TTC549 (cell line): ENCODE measurements at regions not wholly inside any gene's neighbourhood (a gene's known extent, or its start where the extent isn't known, plus 50 kb on each side); places are given as distances from the start of the nearest gene placed in this dataset.
"Not testable (repeated sequence)": the region's sequence is repeated elsewhere in the genome, so short reads cannot be mapped to it uniquely, and the experiment has no call there.

Experiments used
- FAIRE-seq: peaks from 2 replicates; lab custom pipeline; 2012; peaks lifted over from hg19 to GRCh38; lab: Jason Lieb, UNC

DNA sequence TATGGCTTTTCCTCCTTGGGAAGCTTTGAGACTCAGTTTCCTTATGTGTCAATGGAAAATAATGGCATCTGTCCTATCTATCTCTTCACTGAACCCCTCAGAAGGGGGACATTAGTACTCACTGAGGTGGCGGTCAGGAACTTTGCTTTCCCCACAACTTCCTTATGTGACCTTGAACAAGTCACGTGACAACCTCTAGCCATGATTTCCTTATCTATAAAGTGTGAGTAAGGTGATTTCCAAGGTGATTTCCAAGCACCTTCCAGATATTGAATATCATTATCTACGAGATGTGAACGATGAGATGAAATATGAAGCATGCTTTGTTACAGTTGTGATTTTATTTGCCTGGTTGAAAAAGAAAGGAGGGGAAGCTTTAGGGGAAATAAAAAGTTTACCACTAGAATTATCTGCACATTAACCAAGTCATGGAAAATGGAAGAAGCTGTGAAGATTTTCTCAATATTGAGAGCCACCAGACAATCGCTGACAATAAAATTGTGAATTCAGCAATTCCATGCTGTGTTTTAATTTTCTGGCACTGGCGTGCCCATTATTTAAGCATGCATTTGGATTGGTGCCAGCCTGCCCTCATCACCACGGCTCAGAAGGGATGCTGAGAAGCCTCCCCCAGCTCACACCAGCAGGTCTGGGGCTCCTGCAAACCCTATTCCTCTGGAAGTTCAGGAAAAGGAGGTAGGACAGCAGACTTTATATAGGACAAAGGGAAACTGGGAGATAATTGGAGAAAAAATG, 255.3 kb downstream of the CD83 start:
- FAIRE-seq = no peak

DNA sequence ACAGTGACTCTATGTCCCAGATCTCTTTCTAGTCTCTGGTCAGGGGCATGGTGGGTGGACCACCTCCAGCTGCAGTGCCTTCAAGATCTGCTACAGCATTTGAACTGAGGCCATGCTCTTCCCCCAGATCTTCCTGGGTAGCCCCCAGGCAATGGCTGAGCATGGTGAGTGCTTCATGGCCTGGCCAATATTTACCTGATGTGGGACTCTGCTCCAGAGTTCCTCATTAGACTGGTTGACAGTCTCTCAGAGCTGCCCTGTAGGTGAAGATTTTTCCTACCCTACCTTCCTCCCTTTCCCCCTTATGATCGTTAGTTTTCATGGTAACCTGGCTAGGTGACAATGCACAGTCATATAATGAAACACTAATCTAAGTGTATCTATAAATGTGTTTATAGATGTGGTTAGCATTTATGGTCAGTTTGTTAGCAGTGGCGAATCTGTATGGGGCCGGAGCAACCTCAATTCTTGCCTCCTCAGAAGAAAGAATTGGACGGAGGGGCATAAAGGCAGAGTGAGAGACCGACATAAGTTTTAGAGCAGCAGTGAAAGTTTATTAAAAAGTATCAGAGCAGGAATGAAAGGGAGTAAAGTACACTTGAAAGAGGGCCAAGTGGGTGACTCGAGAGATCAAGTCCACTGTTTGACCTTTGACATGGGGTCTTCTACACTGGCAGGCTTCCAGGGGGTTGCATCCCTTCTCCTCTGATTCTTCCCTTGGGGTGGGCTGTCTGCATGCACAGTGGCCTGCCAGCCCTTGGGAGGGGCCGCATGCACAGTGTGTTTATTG, 256.3 kb downstream of the CD83 start:
- no peak for FAIRE-seq

DNA sequence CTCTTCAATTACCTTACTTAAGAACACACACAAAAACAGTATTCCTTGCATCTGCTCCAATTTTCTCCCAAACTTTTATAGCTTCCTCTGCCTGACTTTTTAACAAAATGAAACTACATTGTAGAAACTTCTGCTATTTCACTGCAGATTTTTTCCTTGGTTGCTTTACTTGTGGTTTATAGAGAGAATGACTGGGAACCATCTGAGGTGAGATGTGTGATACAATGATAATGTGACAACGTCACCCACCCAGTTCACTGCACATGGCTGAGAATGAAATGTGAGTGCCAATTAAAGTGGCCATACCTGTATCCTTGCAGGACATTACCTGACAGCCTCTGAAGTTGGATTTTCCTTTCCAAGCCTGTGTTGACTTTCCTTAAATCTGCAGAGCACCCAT, 258.4 kb downstream of the CD83 start:
- no peak for FAIRE-seq

DNA sequence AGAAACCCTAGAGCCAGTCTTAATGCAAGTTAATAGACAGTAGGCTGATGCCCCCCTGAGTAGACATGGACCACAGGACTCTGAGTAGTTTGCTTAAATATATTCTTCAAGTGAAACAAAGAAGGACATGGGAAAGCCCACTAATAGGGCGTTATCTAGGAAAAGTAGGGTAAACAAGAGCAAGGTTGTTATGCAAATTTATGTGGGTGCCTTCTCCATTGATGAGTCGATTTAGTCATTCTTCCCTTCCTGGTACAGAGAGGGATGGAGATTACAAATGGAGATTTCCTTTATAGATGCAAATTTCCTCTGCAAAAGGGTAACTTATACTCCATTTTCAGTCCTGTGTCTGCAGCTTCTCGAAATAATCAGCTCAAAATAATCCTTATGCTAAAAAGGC, 262.0 kb downstream of the CD83 start:
- FAIRE-seq = no peak

DNA sequence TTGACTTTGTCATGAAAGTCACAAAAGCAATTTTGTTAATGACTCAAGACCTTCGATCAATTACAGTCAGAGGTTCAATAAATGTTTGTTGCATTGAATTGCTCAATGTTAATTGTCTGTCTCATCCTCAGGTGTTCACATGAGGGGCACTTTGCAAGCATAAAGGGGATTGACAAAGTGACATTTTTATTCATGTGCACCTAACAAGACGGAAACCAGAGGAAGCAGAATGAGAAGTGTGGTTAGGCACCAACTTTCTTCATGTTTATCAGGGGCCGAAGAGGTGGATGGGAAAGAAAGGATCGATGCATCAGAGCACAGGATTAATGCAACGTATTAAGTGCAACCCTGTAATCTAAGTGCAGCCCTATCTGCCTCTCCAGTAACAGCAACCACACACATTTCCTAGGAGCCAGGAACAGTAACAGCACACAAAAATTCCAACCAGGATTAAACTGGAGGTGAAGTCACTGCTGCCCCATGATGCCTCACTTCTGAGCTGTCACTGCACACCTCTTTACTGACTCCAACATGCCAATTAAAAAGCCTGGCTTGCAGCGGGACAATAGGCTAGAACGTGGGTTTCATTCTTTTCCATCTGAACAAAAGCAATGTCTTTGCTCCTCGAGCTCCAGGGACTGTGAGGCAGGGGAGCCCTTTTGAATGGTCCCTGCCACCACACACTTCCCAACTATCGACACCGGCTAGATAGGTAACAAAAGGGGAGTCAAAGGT, 262.7 kb downstream of the CD83 start:
- FAIRE-seq = no peak

DNA sequence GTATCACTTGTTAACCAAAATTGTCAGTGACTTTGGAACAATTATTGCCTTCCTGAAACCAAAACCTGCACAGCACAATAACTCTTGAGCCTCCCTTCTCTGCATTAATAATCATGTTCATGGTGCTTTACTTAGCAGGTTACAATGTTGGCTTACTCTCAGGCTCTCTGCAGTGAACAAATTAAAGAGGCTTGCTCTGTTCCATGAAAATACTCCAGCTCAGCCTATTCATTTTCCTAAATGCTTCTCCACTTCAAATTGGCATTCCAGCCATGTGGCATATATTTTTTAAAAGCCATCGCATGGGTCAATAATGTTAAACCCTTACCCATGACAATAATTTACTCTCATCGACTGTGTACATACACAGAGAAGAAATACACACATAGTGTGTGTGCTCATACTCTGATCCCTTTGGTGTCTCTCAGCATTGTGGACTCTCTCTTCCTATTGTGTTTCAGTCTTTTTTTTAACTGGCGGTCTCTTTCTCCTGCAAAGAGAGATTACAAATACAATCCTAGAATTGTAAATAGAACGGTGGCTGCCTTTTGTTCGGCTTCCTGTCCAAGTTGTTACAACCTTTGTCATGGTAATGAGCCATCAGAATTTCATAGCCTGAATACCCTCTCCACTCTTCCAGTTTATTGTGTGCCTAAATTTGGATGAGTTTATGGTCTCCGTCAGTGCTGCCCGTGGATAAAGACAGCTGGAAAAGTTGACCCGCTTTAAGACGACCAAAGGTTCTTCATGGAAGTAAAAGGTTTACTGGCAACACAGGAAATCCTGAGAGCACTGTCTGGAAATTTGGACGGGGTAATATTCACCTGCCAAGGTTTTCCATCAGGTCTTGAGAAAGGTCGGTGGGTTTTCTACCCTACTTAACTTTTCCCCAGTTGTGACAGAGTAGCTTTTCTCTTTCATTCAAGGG, 263.6 kb downstream of the CD83 start:
- FAIRE-seq = no peak

DNA sequence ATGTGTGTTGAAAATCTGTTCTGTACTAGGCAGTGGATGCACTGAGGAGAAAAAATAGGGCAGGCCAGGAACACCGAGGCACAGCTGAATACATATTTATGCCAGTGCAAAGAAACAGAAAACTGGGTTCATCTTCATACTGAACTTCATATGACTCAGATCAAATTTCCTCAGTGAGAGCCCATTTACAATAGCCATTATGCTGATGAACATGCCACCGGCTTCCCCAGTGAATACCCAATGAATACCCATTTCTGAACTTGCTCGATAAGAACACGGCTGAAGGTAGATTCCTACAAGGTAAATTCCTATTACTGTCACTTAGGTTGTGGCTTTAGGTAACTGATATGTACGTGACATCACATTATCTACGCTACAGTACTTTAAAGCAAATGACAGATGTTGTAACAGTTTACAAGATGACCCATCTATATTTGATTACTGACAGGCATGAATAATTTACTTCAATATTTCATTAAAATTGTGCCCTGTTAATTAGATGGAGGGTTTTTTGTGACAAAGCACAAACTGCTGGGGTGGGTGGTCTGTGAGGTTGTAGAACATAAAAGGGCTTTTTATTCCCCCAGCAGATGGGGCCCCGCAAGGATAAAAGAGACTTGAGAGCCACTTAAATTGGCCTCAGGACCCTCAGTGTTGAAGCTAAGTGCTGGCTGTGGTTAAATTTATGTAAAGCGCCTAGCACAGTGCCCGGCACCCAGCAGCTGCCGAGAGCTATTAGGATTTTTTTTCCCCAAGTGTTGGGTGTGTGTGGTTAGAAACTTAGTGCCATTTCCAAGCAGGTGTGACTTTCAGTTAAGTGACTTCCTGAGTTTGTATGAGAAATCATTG, 264.5 kb downstream of the CD83 start:
- FAIRE-seq = no peak

DNA sequence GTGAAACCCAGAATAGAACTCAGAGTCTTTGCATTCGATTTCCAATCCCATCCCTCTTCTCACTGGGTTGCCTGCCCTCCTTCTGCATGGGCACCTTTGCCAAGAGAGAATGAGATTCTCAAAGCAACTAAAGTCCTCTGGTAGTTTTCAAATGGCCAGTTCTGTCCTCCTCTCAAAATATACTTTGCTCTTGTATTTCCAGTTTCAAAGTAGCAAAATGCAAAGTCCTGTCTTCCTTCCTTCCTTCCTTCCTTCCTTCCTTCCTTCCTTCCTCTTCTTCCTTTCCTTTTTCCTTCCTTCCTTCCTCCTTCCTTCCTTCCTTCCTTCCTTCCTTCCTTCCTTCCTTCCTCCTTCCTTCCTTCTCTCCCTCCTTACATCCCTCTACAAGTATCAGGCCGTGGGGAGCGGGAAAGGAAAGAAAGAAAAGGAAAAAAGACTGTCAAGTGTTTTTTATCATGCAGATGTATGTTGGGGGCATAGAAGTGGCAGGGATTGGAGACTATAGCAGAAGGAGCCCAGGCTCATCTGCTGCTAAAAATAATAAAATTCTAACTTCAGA, 265.2 kb downstream of the CD83 start:
- no peak for FAIRE-seq

DNA sequence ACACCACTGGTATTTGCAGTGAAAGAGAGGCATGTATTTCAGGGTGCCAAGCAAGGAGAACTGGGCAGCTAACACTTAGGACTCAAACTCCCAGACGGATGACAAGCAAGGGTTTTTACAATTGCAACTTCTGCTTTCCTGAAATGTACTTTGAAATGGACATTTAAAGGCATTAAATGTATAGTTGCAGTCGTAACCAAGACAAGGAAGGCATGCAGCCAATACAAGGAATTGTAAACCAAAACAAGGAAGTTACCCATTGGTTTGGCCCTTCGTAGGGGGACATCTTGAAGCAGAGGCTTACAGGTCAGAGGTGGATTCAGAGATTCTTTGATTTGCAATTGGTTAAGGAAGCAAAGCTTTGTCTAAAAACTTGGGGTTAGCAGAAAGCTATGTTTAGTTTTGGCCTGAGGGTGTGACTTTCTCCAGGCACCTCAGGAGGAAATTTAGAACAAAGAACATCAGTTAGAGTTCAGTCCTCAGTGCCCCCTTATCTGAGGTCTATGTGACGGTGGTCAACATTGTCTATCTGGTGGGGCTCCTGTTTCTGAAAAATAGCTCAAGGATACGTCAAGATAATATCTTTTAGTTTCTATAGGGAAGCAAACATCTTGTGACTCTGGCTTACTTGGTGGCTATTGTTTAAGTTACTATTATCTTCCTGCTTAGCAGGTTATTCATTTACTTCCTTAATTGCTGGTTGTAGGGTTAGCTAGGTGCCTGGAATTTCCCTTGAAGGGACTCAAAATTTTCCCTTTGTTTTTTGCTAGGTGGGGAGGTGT, 266.0 kb downstream of the CD83 start:
- no peak for FAIRE-seq

DNA sequence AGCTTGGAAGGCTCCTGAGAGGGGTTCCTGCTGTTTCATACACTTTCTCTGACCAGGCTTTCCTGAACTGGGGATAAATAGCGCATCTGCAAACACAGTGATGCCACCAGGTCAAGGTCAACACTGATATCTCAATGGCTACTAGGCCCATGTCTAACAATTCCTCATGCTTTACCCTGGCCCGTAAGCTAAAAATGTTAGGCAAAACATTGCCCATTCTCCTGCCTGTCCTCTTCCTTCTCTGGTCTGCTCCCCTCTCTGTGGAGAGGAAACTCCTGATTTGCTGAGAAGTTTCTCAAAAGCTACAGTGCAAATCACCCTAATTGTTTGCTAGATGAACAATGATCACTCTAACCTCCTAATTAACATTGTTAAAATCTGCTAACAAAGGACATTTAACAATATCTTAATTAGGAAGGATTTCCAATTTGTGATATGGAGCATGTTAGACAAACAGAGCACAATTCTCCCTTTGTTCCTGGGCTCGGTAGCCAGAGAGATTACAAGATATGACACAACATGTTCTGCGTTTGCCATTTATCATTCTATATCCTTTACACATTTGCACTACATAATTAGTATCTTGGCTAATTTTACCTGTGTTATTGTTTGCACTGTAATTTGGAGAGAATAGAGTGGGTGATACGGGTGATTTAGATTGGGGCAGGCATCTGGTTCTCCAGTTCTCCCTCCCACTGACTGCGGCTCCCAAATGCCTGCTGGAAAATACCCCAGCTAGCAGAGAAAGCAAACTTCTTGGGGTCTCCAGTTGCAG, 266.8 kb downstream of the CD83 start:
- FAIRE-seq = no peak

DNA sequence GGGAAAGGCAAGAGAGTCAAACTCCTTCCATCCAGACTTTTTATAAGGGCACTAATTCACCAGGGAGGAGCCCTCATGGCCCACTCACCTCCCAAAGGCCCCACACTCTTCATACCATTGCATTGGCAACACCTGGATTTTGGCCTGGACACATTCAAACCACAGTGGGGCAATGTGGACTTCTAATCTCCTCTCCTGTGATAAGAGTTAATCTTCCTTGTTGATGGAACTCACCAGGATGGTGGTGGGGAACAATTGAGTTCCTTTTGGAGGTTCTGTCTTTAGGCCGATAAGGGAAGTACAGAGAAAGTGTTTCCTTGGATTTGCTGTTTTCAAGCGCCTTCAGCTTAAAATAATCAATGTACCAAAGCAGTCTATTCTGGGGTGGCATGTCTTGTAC, 268.7 kb downstream of the CD83 start:
- FAIRE-seq = no peak

DNA sequence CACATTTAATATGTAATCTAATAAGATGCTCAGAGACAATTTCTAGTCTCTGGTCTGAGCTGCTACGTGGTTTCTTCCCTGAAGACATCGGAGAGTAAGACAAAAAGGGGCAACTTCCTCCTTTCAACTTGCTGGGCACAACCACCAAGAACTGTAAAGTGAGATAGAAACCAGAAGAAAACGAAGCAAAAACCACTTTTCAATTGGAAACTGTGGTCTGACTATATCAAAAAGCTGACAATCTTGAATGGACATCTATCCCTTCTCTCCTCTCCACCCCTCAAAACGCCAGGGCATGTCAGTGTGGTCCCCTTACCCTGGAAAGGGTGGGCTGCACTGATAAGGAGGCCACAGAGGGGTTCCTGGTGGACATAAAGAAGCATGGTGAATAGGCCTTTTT, 269.1 kb downstream of the CD83 start:
- FAIRE-seq = no peak

DNA sequence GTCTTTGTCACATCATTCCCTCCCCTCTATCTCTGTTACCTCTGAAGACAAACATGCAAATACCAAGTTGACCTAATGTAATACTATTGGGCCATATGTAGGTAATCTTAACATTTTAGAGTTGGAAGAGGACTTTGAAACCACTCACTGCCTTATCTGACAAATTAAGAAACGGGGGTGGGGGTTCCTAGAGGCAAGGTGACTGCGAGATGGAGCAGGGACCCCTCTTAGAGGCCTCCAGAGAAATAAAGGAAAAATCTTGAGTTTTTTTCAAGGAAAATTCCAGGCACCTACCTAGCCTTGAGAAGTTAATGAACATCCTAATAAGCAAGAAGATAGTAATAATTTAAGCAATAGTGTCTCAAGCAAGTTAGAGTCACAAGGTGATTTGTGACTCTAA, 270.8 kb downstream of the CD83 start:
- FAIRE-seq = no peak

DNA sequence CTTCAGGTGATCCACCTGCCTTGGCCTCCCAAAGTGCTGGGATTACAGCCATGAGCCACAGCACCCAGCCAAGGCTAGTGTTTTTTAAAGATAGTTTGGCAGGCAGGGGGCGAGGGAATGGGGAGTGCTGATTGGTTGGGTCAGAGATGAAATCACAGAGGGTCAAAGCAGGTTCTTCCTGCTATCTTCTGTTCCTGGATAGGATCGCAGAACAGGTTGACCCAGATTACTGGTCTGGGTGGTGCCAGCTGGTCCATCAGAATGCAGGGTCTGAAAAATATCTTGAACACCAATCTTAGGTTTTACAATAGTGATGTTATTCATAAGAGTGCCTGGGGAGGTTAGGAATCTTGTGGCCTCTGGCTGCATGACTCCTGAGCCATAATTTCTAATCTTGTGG, 272.2 kb downstream of the CD83 start:
- not testable (repeated sequence) for FAIRE-seq

DNA sequence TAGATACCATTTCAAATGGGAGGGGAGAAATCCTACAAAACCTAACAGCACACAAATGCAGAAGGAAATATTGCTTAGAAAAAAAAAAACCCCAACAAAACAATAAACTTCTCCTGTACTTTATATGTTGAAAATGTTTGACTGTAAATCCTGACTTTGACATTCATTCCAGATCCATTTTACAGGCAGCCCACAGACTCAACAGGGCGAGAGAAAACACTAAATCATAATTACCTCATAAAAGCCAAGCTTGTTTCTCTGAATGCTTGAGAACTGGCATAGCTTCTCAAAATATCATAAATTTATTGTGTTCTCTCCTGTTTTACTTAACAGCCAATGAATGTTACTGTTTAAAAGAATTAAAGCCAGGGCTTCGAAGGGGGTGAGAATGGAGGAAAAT, 273.2 kb downstream of the CD83 start:
- no peak for FAIRE-seq

DNA sequence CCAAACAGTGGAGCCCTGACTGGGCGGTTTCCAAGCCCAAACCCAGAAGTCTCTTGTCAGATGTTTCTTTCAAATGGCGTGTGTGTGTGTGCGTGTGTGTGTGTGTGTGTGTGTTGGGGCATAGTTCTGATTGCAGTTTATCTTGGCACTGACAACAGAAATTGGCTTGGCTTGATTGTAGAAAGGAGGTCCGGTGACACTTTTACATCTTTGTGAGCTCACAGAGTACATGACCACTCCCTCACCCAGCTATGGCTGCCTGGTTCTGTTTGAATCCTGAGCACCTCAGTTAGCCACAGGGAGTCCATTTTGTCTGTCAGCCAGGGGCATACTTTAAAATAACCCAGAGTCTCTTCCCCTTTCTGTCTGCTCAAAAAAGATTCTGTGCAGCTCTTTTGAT, 276.3 kb downstream of the CD83 start:
- no peak for FAIRE-seq

DNA sequence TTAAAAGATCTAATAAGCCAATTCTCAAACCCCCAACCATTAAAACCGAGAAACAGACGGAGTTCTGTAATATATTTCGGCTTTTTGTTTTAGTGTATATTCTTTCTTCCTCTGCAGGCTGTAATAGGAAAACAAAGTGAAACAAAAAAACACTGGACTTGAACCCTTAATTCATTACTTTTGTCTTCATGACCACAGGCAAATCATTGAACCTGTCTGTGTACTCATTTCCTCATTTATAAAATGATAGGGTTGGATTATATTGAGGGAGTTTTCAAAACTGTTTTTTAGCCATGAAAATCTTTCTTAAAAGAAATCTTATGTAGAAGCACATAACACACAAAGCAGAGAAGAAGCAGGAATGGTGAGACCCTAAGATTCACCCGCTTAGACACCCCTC, 278.8 kb downstream of the CD83 start:
- no peak for FAIRE-seq

DNA sequence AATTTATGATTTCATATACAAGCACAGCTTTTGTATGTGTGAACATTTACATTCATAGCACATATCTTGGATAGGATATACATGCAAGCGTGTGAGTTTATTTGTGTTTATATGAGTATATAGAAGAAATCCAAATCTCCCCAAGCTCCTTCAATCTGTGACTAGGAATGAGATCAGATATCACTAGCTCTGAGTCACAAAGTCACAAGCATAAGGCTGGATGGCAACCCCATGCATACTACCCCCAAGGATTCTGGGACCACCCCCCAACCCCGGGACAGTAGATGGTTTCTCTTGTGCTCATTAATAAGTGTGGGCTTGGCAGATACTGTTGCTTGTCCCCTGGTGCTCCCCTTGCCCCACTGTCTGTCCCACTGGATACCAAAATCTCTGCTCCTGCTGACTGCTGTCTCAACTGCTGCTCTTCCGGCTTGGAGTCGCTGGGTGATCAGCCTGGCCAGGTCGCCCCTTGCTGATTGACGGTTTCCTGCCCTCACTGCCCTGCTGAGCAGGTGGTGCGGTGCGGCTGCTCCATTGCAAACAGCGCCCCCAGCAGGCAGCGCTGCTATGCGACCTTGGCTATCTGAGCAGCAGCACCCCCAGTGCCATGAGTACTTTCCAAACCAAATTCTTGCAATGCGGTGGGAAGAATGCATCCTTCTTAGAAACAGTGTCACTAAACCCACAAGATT, 279.4 kb downstream of the CD83 start:
- no peak for FAIRE-seq

DNA sequence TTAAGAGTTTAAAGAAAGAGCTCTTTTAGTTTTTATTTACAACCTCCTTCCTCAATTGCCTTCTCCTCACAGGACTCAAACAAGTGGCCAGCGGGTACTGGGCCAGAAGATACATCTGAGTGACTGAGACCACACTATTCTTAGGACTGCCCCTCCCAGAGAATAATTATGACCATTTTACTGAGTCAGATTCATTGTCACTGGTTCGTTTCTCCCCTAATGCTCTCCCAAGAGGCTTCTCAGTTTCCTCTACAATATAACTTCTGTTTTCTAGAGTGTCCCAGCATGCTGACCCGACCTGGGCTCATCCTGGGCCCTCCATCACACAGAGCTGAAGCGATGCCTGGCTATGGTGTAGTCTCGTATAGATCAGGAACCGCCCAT, 279.9 kb downstream of the CD83 start:
- no peak for FAIRE-seq
